ENCODE measurements at regions not wholly inside any gene's neighbourhood (a gene's known extent, or its start where the extent isn't known, plus 50 kb on each side); places are given as distances from the start of the nearest gene placed in this dataset.

GRCh38 chr14:54174457-54174856 is 217.8 kb upstream of the BMP4 start:
- Histone ChIP-seq H3K18ac (ENCODE audit: low read depth, low read length) (peak overlapping the region; percentile 29; the same call in 1 of the 2 replicates), H3K56ac (ENCODE audit: extremely low read depth, insufficient read depth, low read length) (no peak overlapping the region), H4K8ac (ENCODE audit: low read depth in 2 of 2, low read length in 2 of 2) (peak overlapping the region in 1 of 2 experiments; percentile 18; a peak in 1 of 4 replicates), H3K27me3 (ENCODE audit: control insufficient read depth, insufficient read depth, low read length) (peaks cover 3% of the 10 kb centered on the region; the same call in 1 of the 2 replicates), H2BK120ac (ENCODE audit: low read depth, low read length) (peak overlapping the region; percentile 38; the same call in 1 of the 2 replicates), H4K91ac (ENCODE audit: insufficient read depth, low read depth, low read length) (no peak overlapping the region), H3K9ac (ENCODE audit: low read depth, low read length) (no peak overlapping the region), H3K23ac (ENCODE audit: low read depth, low read length) (no peak overlapping the region), H2BK20ac (ENCODE audit: low read depth, low read length) (no peak overlapping the region), H2AFZ (replicated peaks; ENCODE audit: low read length, poor library complexity) (peak overlapping the region; percentile 12), H3K27ac (ENCODE audit: insufficient read depth, low read length) (no peak overlapping the region), H4K5ac (ENCODE audit: low read depth, low read length) (peak overlapping the region; percentile 4; the same call in 1 of the 2 replicates), H3K9me1 (ENCODE audit: insufficient read depth, low read length) (no peaks in the 10 kb centered on the region; the same call in 1 of the 2 replicates), H3K4me2 (ENCODE audit: low read depth, low read length) (no peak overlapping the region), H3K4ac (ENCODE audit: low read depth, low read length) (0 out of 2 replicates have a peak overlapping the region, but pooled peaks have one; percentile 26), H2BK5ac (ENCODE audit: low read depth, low read length, poor library complexity, severe bottlenecking) (no peak overlapping the region), H3K14ac (replicated peaks; ENCODE audit: low read depth, low read length) (no peak overlapping the region), H3K4me3 (ENCODE audit: insufficient read depth, low read depth, low read length) (no peak overlapping the region), H2AK9ac (replicated peaks; ENCODE audit: low read depth, low read length, poor library complexity) (no peak overlapping the region), H3K9me3 (ENCODE audit: control insufficient read depth, insufficient read depth, low read length) (no peaks in the 10 kb centered on the region), H2BK15ac (ENCODE audit: low read depth, low read length) (0 out of 3 replicates have a peak overlapping the region, but pooled peaks have one; percentile 32), H4K20me1 (ENCODE audit: insufficient read depth, low read length) (no peaks in the 10 kb centered on the region), H3K79me1 (ENCODE audit: low read depth in 1 of 2, low read length in 2 of 2) (no peaks in the 10 kb centered on the region), H2AK5ac (ENCODE audit: low read depth, low read length) (no peak overlapping the region), H3K4me1 (ENCODE audit: control insufficient read depth, insufficient read depth, low read length) (peaks cover 9% of the 10 kb centered on the region; the same call in 1 of the 2 replicates), H3K36me3 (ENCODE audit: control insufficient read depth, insufficient read depth, low read length) (no peaks in the 10 kb centered on the region)
- ATAC-seq (ENCODE audit: low read depth) (peak; percentile 27; the same call in 1 of the 2 replicates), DNase-seq (no peak)
- in situ Hi-C loops (cut with MboI; ENCODE audit: low sequenced_read_pairs) (loop anchor here (10.0 kb wide), 1 partner anchor 640 kb away; no protein-coding TSS in a partner anchor), dilution Hi-C loops (cut with HindIII; ENCODE audit: low sequenced_read_pairs, unreplicated experiment) (no loop called here), intact Hi-C loops (cut with micrococcal nuclease) (loop anchor here (2.0 to 10.0 kb wide), 2 partner anchors 150 to 742 kb away; no protein-coding TSS in a partner anchor)
- no TSS peak for BruUV-seq (replicated peaks)
- WGBS, 2 experiments (ENCODE audit: extremely low coverage in 2 of 2, insufficient read length in 1 of 2): no CpG with 5 or more reads among the region's 1 CpG
- POLR2A ChIA-PET (ENCODE audit: unreplicated experiment): interaction anchor here (1.2 to 1.4 kb wide), 2 partner anchors 218 to 221 kb away, joined by 4 read pairs; partner anchors contain the start of gene BMP4
- TF ChIP-seq NFE2L2 (IDR thresholded peaks at IDR 0.05; ENCODE audit: low read depth, low read length) (no peak), SMC3 (IDR thresholded peaks at IDR 0.05; ENCODE audit: low read depth, low read length) (no peak), POLR2A (IDR thresholded peaks at IDR 0.05; ENCODE audit: low read depth, low read length) (no peak), RCOR1 (IDR thresholded peaks at IDR 0.05; ENCODE audit: insufficient replicate concordance, low read length) (no peak), FOS (IDR thresholded peaks at IDR 0.05; ENCODE audit: low read depth, low read length) (no peak), CHD1 (IDR thresholded peaks at IDR 0.05; ENCODE audit: low read depth, low read length) (no peak)
- CTCF ChIA-PET: interaction anchor here (0.6 to 1.8 kb wide), 9 partner anchors 12 to 741 kb away, joined by 3 to 7 read pairs (median 4); no protein-coding TSS in a partner anchor
